ENCODE measurements at regions not wholly inside any gene's neighbourhood (a gene's known extent, or its start where the extent isn't known, plus 50 kb on each side); places are given as distances from the start of the nearest gene placed in this dataset.

- TF ChIP-seq EZH2 (IDR thresholded peaks at IDR 0.05) (no peak), POLR2AphosphoS5 (IDR thresholded peaks at IDR 0.05; ENCODE audit: borderline replicate concordance, low read depth, low read length) (no peak)
Observed at GRCh38 chr4:63583561-63583960, 825.7 kb downstream of the TECRL start.

Data from SK-N-MC (cell line).